ENCODE measurements at regions not wholly inside any gene's neighbourhood (a gene's known extent, or its start where the extent isn't known, plus 50 kb on each side); places are given as distances from the start of the nearest gene placed in this dataset.
A peak's percentile ranks its signal among the peaks of the same experiment; 100 is the strongest.
"Not testable (repeated sequence)": the region's sequence is repeated elsewhere in the genome, so short reads cannot be mapped to it uniquely, and the experiment has no call there.

GRCh38 chr20:7775072-7775471 lies 165.2 kb downstream of the HAO1 start:
- H3K4me3 ChIP-seq (ENCODE audit: control insufficient read depth, low read depth, low read length), result no peak overlapping the region
- no peak for TF ChIP-seq CTCF (IDR thresholded peaks at IDR 0.05; ENCODE audit: control insufficient read depth, insufficient read depth, low read depth, low read length, missing control alignments)
- DNase-seq (ENCODE audit: low read depth), result peak; percentile 20

DNA sequence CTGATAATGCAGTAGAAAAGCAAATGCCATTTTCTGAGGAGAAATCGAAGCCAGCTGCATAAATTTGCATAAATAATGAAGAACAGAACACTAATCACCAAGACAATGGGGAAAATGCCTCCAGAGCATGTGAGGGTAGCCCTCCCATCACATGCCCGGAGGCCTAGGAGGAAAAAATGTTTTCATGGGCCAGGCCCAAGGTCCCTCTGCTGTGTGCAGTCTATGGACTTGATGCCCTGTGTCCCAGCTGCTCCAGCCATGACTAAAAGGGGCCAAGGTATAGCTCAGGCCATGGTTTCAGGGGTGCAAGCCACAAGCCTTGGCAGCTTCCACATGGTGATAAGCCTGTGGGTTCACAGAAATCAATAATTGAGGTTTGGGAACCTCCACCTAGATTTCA lies 164.1 kb downstream of the HAO1 start:
- no peak overlapping the region for H3K4me3 ChIP-seq (ENCODE audit: control insufficient read depth, low read depth, low read length)
- TF ChIP-seq CTCF (IDR thresholded peaks at IDR 0.05; ENCODE audit: control insufficient read depth, insufficient read depth, low read depth, low read length, missing control alignments), result no peak
- no peak for DNase-seq (ENCODE audit: low read depth)

DNA sequence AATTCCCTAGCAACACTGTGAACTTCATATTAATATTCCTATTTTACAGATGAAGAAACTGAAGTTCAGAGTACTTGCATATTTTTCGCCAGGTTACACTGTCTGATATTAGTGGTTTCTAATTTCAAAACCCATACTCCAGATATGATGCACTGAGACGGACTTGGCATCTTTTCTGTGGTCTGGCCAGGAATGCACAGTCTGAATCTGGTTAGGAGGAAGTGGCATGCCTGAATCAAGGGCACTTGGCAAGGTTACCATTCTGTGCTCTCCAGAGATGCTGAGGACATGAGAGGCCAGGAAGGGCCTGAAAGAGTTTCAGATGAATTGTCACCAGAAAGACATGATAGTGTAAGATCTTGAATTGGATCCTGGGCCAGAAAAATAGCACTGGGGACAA lies 150.1 kb downstream of the HAO1 start:
- no peak for TF ChIP-seq CTCF (IDR thresholded peaks at IDR 0.05; ENCODE audit: control insufficient read depth, insufficient read depth, low read depth, low read length, missing control alignments)
- DNase-seq (ENCODE audit: low read depth), result no peak

DNA sequence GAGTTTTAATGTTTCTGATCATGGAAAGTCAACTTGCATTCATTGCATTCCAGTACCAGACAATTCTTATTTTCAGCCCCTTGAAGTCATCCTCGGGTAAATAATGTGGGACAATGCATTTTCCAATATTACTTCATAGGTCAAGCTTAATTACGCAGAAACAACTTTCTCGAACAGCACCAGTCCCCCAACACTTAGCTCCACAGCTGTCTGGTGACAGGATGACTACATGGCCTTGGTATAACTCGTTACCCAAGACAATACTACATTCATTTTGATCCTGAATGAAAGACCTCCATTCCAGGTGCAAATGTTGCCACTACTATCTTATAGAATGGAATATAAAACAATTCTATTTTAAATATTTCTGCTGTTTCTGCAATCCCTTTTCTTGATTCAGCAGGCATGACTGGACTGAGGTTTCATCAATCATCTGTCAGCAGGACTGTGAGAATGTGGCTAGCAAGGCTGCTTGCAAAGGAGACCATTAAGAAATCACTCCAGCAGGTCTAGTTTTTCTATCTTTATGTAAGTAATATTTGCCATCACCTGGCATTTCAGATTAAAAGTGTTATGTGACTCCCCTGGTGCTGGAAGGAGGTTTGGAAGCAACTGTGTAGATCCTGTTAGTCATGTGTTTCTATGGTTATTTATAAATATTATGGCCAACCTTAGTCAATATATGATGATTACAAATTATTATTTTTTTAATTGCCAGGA lies 147.9 kb downstream of the HAO1 start:
- no peak for TF ChIP-seq CTCF (IDR thresholded peaks at IDR 0.05; ENCODE audit: control insufficient read depth, insufficient read depth, low read depth, low read length, missing control alignments)
- DNase-seq (ENCODE audit: low read depth), result no peak
- no peak overlapping the region for H3K4me3 ChIP-seq (ENCODE audit: control insufficient read depth, low read depth, low read length)

More for the DNA sequence above, 150.1 kb downstream of the HAO1 start:
- no peak overlapping the region for H3K4me3 ChIP-seq (ENCODE audit: control insufficient read depth, low read depth, low read length)

- H3K4me3 ChIP-seq (ENCODE audit: control insufficient read depth, low read depth, low read length), result no peak overlapping the region
- no peak for TF ChIP-seq CTCF (IDR thresholded peaks at IDR 0.05; ENCODE audit: control insufficient read depth, insufficient read depth, low read depth, low read length, missing control alignments)
- DNase-seq (ENCODE audit: low read depth), result no peak
Measured at GRCh38 chr20:7798176-7798575, 142.1 kb downstream of the HAO1 start.

DNA sequence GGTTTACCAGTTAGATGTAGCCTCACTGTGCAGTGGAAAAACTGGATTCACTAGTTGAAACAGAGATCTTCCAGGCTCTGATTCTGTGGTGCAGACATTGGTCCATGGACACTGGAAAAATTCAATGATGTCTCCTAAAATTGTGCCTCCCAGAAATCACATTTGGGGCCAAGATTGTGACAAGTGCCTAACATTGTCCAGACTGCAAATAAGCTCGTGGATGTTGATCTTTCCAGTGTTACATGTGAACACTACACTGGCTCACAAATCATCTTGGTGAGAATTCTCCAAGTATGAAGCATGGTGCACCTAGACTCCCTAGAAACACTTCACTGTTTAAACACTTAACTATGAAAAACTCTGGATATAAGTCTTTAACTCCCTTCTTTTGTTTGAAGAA lies 140.4 kb downstream of the HAO1 start:
- H3K4me3 ChIP-seq (ENCODE audit: control insufficient read depth, low read depth, low read length), result no peak overlapping the region
- DNase-seq (ENCODE audit: low read depth), result no peak
- no peak for TF ChIP-seq CTCF (IDR thresholded peaks at IDR 0.05; ENCODE audit: control insufficient read depth, insufficient read depth, low read depth, low read length, missing control alignments)

GRCh38 chr20:7803411-7804151 lies 136.7 kb downstream of the HAO1 start:
- H3K4me3 ChIP-seq (ENCODE audit: control insufficient read depth, low read depth, low read length), result peak overlapping the region; percentile 33
- DNase-seq (ENCODE audit: low read depth), result not testable (repeated sequence)

Measured in AG09309 (cell line).